ENCODE measurements at regions not wholly inside any gene's neighbourhood (a gene's known extent, or its start where the extent isn't known, plus 50 kb on each side); places are given as distances from the start of the nearest gene placed in this dataset.
"Not testable (repeated sequence)": the region's sequence is repeated elsewhere in the genome, so short reads cannot be mapped to it uniquely, and the experiment has no call there.

GRCh38 chr4:108446556-108446955, 173.8 kb upstream of the RPL34 start:
- CTCF ChIA-PET: no interaction called here
- ATAC-seq: no peak
- POLR2A ChIA-PET: no interaction called here

GRCh38 chr4:108445716-108446115, 174.7 kb upstream of the RPL34 start:
- Mint-ChIP-seq H3K9me3 (no peaks in the 10 kb centered on the region), H3K27ac (no peak overlapping the region), H3K4me3 (no peak overlapping the region), H3K27me3 (no peaks in the 10 kb centered on the region), H3K36me3 (ENCODE audit: low read depth) (no peaks in the 10 kb centered on the region), H3K4me1 (ENCODE audit: low read depth) (peaks cover 11% of the 10 kb centered on the region)
- ATAC-seq (no peak), DNase-seq (no peak)
- POLR2A ChIA-PET: no interaction called here
- CTCF ChIA-PET: no interaction called here
- TF ChIP-seq CTCF (IDR thresholded peaks at IDR 0.05): no peak
- intact Hi-C loops (cut with micrococcal nuclease): no loop called here

More at GRCh38 chr4:108446556-108446955, 173.8 kb upstream of the RPL34 start:
- Mint-ChIP-seq H3K9me3 (no peaks in the 10 kb centered on the region), H3K27me3 (no peaks in the 10 kb centered on the region), H3K36me3 (ENCODE audit: low read depth) (no peaks in the 10 kb centered on the region), H3K4me1 (ENCODE audit: low read depth) (peaks cover 7% of the 10 kb centered on the region), H3K4me3 (no peak overlapping the region), H3K27ac (no peak overlapping the region)
- intact Hi-C loops (cut with micrococcal nuclease): no loop called here
- no peak for DNase-seq
- TF ChIP-seq CTCF (IDR thresholded peaks at IDR 0.05): no peak

GRCh38 chr4:108443585-108443984, 176.8 kb upstream of the RPL34 start:
- ATAC-seq (no peak), DNase-seq (no peak)
- intact Hi-C loops (cut with micrococcal nuclease): no loop called here
- Mint-ChIP-seq H3K27me3 (no peaks in the 10 kb centered on the region), H3K4me3 (no peak overlapping the region), H3K27ac (no peak overlapping the region), H3K4me1 (ENCODE audit: low read depth) (peaks cover 16% of the 10 kb centered on the region), H3K36me3 (ENCODE audit: low read depth) (no peaks in the 10 kb centered on the region), H3K9me3 (no peaks in the 10 kb centered on the region)
- no peak for TF ChIP-seq CTCF (IDR thresholded peaks at IDR 0.05)
- ChIA-PET CTCF (interaction anchor here (1.4 kb wide), 1 partner anchor 17 kb away, joined by 3 read pairs; no protein-coding TSS in a partner anchor), POLR2A (interaction anchor here (0.8 kb wide), 1 partner anchor 9 kb away, joined by 3 read pairs; no protein-coding TSS in a partner anchor)

DNA sequence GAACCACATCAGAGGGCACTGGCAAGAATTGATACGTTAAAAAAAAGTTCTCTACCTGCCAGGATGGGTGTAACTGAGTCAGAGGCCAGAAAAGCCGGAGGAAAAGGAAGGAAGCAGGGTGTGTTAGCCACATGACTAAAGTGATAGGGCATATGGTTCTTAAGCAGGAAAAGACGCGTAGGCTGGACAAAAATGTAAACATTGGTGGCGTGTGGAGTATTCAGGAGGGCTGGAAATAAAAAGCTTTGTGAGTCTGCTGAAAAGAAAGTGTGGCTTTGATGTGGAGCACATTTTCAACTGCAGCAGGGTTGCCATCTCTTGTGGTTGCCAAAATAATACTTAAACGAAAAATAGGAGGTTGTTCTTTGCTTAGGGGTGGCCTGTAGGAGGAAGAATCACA, 186.5 kb upstream of the RPL34 start:
- Mint-ChIP-seq H3K4me1 (ENCODE audit: low read depth) (peaks cover 37% of the 10 kb centered on the region), H3K4me3 (peak overlapping the region; percentile 56), H3K27ac (peak overlapping the region; percentile 77), H3K36me3 (ENCODE audit: low read depth) (no peaks in the 10 kb centered on the region), H3K27me3 (no peaks in the 10 kb centered on the region), H3K9me3 (peaks cover 3% of the 10 kb centered on the region)
- ChIA-PET POLR2A (no interaction called here), CTCF (no interaction called here)
- DNase-seq (peak; percentile 40), ATAC-seq (peak; percentile 80)
- TF ChIP-seq CTCF (IDR thresholded peaks at IDR 0.05): no peak
- intact Hi-C loops (cut with micrococcal nuclease): no loop called here

- H3K4me1 Mint-ChIP-seq (ENCODE audit: low read depth): peaks cover 38% of the 10 kb centered on the region
- CTCF ChIA-PET; DNase-seq; H3K27me3 Mint-ChIP-seq; POLR2A ChIA-PET; intact Hi-C loops (cut with micrococcal nuclease); H3K9me3 Mint-ChIP-seq; H3K36me3 Mint-ChIP-seq (ENCODE audit: low read depth): not testable (repeated sequence)
- H3K4me3 Mint-ChIP-seq: peak overlapping the region; percentile 56
- H3K27ac Mint-ChIP-seq: peak overlapping the region; percentile 77
- ATAC-seq: peak; percentile 38
Observed at GRCh38 chr4:108433394-108433793, 187.0 kb upstream of the RPL34 start.

- Mint-ChIP-seq H3K27ac (no peak overlapping the region), H3K4me3 (no peak overlapping the region), H3K4me1 (ENCODE audit: low read depth) (peaks cover 46% of the 10 kb centered on the region), H3K36me3 (ENCODE audit: low read depth) (no peaks in the 10 kb centered on the region), H3K27me3 (no peaks in the 10 kb centered on the region), H3K9me3 (peaks cover 3% of the 10 kb centered on the region)
- ChIA-PET CTCF (interaction anchor here (0.9 to 1.5 kb wide), 3 partner anchors 10 to 259 kb away, joined by 3 to 5 read pairs (median 4); no protein-coding TSS in a partner anchor), POLR2A (no interaction called here)
- no peak for TF ChIP-seq CTCF (IDR thresholded peaks at IDR 0.05)
- intact Hi-C loops (cut with micrococcal nuclease): no loop called here
- DNase-seq (no peak), ATAC-seq (peak; percentile 28)
Observed at GRCh38 chr4:108432418-108432817, 188.0 kb upstream of the RPL34 start.

Data from activated CD8-positive, alpha-beta T cell treated with anti-CD3 and anti-CD28 coated beads for 36 hours (primary cell).